ENCODE measurements at regions not wholly inside any gene's neighbourhood (a gene's known extent, or its start where the extent isn't known, plus 50 kb on each side); places are given as distances from the start of the nearest gene placed in this dataset.

DNA sequence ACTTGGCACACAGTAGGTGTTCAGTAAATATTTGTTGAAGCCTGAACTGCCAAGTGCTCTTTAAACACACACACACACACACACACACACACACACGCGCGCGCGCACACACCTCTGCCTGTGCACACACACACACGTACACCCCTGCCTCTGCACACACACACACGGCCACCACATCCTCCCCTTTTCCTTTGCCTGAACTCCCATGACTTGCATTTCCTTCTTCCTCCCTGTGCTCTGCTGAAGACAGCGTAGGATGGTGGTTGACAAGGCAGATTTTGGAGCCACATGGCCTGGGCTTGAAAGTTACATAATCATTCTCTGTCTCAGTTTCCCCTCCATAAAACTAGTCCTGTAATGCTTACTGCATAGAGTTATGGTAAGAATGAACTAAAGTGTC lies 712.3 kb downstream of the PTPRU start:
- peaks cover 52% of the 10 kb centered on the region for H3K27me3 ChIP-seq (ENCODE audit: insufficient read depth, low read length)
- no peaks in the 10 kb centered on the region for H3K9me2 ChIP-seq (ENCODE audit: insufficient read depth)
- H2AFZ ChIP-seq (ENCODE audit: low read depth, low read length, poor library complexity, severe bottlenecking): no peak overlapping the region
- no peaks in the 10 kb centered on the region for H3K79me2 ChIP-seq (ENCODE audit: insufficient read depth, low read length)
- ATAC-seq: no peak
- no peak overlapping the region for H3K9ac ChIP-seq (ENCODE audit: low read length)
- H3K9me3 ChIP-seq (ENCODE audit: control insufficient read depth in 1 of 2, insufficient read depth in 1 of 2, low read depth in 1 of 2, low read length in 2 of 2): no peaks in the 10 kb centered on the region
- intact Hi-C loops (cut with micrococcal nuclease): no loop called here
- H3K27ac ChIP-seq (ENCODE audit: low read depth, low read length): no peak overlapping the region
- CTCF ChIA-PET: no interaction called here
- TF ChIP-seq FOSL1 (IDR thresholded peaks at IDR 0.05; ENCODE audit: low read depth): no peak
- TF ChIP-seq JUND (IDR thresholded peaks at IDR 0.05): no peak
- no peak for TF ChIP-seq ZNF274 (IDR thresholded peaks at IDR 0.05; ENCODE audit: low read depth, low read length)
- TF ChIP-seq POLR2A (IDR thresholded peaks at IDR 0.05; ENCODE audit: borderline replicate concordance, extremely low read depth, insufficient read depth, insufficient read length): no peak
- no peak for TF ChIP-seq SRF (IDR thresholded peaks at IDR 0.05; ENCODE audit: low read depth)
- no peak for TF ChIP-seq ZFX (IDR thresholded peaks at IDR 0.05)
- TF ChIP-seq RAD21 (IDR thresholded peaks at IDR 0.05; ENCODE audit: low read depth): no peak
- TF ChIP-seq, protein P1, sequence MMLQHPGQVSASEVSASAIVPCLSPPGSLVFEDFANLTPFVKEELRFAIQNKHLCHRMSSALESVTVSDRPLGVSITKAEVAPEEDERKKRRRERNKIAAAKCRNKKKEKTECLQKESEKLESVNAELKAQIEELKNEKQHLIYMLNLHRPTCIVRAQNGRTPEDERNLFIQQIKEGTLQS (IDR thresholded peaks at IDR 0.05): no peak
- TF ChIP-seq, protein P2, sequence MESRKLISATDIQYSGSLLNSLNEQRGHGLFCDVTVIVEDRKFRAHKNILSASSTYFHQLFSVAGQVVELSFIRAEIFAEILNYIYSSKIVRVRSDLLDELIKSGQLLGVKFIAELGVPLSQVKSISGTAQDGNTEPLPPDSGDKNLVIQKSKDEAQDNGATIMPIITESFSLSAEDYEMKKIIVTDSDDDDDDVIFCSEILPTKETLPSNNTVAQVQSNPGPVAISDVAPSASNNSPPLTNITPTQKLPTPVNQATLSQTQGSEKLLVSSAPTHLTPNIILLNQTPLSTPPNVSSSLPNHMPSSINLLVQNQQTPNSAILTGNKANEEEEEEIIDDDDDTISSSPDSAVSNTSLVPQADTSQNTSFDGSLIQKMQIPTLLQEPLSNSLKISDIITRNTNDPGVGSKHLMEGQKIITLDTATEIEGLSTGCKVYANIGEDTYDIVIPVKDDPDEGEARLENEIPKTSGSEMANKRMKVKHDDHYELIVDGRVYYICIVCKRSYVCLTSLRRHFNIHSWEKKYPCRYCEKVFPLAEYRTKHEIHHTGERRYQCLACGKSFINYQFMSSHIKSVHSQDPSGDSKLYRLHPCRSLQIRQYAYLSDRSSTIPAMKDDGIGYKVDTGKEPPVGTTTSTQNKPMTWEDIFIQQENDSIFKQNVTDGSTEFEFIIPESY (IDR thresholded peaks at IDR 0.05; ENCODE audit: extremely low read depth, insufficient replicate concordance, low read length): no peak
- no peak for TF ChIP-seq EGR1 (IDR thresholded peaks at IDR 0.05; ENCODE audit: low read depth)
- TF ChIP-seq, protein P3, sequence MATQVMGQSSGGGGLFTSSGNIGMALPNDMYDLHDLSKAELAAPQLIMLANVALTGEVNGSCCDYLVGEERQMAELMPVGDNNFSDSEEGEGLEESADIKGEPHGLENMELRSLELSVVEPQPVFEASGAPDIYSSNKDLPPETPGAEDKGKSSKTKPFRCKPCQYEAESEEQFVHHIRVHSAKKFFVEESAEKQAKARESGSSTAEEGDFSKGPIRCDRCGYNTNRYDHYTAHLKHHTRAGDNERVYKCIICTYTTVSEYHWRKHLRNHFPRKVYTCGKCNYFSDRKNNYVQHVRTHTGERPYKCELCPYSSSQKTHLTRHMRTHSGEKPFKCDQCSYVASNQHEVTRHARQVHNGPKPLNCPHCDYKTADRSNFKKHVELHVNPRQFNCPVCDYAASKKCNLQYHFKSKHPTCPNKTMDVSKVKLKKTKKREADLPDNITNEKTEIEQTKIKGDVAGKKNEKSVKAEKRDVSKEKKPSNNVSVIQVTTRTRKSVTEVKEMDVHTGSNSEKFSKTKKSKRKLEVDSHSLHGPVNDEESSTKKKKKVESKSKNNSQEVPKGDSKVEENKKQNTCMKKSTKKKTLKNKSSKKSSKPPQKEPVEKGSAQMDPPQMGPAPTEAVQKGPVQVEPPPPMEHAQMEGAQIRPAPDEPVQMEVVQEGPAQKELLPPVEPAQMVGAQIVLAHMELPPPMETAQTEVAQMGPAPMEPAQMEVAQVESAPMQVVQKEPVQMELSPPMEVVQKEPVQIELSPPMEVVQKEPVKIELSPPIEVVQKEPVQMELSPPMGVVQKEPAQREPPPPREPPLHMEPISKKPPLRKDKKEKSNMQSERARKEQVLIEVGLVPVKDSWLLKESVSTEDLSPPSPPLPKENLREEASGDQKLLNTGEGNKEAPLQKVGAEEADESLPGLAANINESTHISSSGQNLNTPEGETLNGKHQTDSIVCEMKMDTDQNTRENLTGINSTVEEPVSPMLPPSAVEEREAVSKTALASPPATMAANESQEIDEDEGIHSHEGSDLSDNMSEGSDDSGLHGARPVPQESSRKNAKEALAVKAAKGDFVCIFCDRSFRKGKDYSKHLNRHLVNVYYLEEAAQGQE (IDR thresholded peaks at IDR 0.05; ENCODE audit: low read depth): no peak
- TF ChIP-seq, protein P4, sequence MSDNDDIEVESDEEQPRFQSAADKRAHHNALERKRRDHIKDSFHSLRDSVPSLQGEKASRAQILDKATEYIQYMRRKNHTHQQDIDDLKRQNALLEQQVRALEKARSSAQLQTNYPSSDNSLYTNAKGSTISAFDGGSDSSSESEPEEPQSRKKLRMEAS (IDR thresholded peaks at IDR 0.05): no peak
- TF ChIP-seq SP1 (IDR thresholded peaks at IDR 0.05; ENCODE audit: low read depth): no peak
- no peak for TF ChIP-seq POLR2AphosphoS5 (IDR thresholded peaks at IDR 0.05; ENCODE audit: low read depth, low read length)
- H4K20me1 ChIP-seq (ENCODE audit: insufficient read depth): no peaks in the 10 kb centered on the region
- POLR2A ChIA-PET: no interaction called here
- no peaks in the 10 kb centered on the region for H3K36me3 ChIP-seq (ENCODE audit: control insufficient read depth in 1 of 2, insufficient read depth in 2 of 2, low read length in 2 of 2)
- RAD21 ChIA-PET (ENCODE audit: low non-redundant PET in 1 of 2, low total read pairs in 2 of 2, uncharacterized antibody in 2 of 2, unreplicated experiment in 2 of 2): no interaction called here
- BruUV-seq (replicated peaks): no TSS peak
- H3K4me3 ChIP-seq (replicated peaks in 1 of 2; ENCODE audit: low read depth in 1 of 2, low read length in 2 of 2): no peak overlapping the region
- no peak overlapping the region for H3K4me2 ChIP-seq (ENCODE audit: low read length)
- H3K4me1 ChIP-seq (ENCODE audit: control insufficient read depth in 1 of 2, insufficient read depth in 2 of 2, low read length in 2 of 2): no peaks in the 10 kb centered on the region
- DNase-seq (ENCODE audit: low read depth, low spot score): no peak

Measured in HCT116 (cell line).